ENCODE measurements at regions not wholly inside any gene's neighbourhood (a gene's known extent, or its start where the extent isn't known, plus 50 kb on each side); places are given as distances from the start of the nearest gene placed in this dataset.
A peak's percentile ranks its signal among the peaks of the same experiment; 100 is the strongest.
"Not testable (repeated sequence)": the region's sequence is repeated elsewhere in the genome, so short reads cannot be mapped to it uniquely, and the experiment has no call there.

DNA sequence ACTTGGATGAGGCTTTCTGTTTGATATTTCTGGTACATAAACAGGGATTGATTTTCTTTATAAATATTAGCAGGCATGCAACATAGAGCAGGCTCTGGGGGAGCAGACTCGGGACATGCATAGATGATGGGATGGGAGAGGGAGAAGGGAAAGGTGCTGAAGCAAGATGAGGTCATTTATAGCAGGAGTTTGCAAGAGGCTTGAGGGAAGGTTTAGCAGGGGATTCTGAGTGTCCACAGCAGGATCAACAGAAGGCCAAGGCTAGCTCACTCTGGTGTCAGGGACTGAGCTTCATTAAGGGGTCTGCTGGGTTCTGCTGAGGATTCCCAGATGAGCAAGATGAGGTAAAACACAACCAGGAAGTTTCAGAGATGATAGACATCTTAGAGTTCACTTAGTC is 309.1 kb upstream of the CELF4 start:
- DNase-seq: no peak

DNA sequence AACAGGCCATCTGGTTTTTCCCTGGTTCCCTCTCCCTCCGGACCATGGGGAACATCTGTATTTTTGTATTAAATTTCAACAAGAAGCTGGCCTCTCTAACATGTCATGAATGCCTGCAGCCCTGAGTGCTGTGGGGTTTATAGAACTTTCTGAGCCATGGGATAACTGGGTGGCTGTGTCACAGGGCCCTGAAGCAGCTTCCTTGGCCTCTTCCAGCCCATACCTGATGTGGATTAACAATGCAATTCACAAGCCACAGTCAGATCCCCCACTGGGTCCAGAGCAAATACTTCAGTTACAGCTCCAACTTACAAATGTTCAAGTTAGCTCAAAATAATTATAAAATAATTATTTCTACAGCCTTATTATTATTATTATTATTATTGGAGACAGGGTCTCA is 307.8 kb upstream of the CELF4 start:
- DNase-seq: no peak

- no peak for DNase-seq
Observed at GRCh38 chr18:37872562-37872961, 307.0 kb upstream of the CELF4 start.

GRCh38 chr18:37871561-37871960 is 306.0 kb upstream of the CELF4 start:
- DNase-seq: no peak

DNA sequence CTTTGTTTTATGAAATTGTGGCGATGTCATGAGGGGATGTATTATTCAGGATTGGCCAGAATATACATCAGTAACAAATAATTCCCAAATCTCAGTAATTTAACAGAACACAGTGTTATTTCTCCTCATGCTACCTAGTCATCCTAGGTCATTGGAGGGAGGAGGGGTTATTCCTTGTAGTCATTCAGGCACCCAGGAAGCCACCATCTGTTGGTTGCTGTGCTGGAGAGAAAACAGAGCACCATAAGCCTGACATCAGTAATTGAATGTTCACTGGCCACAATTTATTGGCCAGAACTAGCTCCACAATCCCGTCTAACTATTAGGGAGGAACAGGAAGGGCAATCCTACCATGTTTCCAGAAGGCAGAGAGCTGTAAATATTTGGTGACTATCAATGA is 303.5 kb upstream of the CELF4 start:
- no peak for DNase-seq

DNA sequence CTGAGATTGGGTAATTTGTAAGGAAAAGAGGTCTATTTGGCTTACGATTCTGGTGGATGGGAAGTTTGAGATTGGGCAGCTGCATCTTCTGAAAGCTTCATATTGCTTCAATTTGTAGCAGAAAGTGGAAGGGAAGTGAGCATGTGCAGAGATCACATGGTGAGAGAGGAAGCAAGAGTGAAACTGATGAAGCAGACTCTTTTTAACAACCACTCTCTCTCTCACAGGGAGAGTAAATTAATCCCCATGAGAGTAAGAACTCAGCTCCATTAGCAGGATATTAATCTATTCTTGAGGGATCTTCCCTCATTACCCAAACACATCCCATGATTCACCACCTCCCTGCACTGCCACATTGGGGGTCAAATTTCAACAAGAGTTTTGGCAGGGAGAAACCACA is 298.5 kb upstream of the CELF4 start:
- no peak for DNase-seq

DNA sequence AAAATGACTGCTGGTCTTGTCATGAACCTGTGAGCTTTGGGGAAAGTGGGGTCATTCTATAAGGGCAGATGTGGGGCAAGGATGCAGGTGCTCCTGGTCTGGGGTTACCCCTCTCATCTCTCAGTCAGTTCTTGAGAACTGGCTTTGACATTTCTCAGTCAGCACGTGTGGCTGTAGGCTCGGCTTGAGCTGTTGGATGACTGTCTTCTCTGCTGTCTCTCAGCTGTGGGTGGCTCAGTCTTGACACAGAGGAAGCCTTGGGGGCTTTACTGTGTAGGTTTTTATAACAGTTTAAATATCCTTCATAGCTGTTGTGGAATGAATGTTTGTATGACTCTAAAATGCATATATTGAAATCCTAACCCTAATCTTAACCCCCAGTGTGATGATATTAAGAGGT is 296.4 kb upstream of the CELF4 start:
- no peak for DNase-seq

- DNase-seq: no peak
Observed at GRCh38 chr18:37854396-37854795, 288.8 kb upstream of the CELF4 start.

GRCh38 chr18:37853706-37854105 is 288.1 kb upstream of the CELF4 start:
- peak; percentile 19 to 27 for DNase-seq

DNA sequence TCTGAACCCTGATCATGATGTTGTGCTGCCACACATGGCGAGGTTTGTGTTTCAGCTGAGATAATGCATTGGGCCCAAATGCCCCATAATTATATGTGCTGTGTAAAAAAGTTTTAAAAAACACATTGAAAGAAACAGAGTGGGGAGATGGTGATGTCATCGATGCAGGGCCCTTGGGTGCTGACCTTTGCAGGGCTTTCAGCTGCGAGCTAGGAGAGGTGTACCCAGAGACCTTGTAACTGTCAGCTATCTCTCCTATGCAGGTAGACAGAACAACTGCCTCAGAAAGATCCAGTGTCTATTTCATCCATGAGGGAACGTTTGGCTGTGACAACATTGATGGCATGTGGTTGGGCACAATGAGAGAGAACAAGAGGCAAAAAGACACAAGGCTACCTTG is 286.9 kb upstream of the CELF4 start:
- no peak for DNase-seq

DNA sequence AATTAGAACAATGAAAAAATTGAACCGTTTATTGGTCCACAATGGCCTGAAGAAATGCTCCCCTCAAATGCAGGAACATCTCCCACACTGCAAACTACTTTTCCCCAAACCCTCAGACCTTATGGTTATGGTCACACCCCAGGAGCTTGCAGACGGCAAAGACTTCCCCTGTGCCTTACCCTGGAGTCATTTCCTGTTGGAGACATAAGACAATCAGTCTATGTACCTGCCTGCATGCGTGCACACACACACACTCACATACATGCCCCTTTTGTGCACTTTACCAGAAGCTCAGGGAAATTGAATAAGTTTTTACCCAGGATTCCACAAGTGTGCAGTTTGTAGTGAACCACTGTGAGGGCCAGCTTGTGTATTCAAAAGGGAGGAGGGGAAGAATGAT is 281.9 kb upstream of the CELF4 start:
- DNase-seq: no peak

- no peak for DNase-seq
Observed at GRCh38 chr18:37846996-37847395, 281.4 kb upstream of the CELF4 start.

- DNase-seq: no peak
Observed at GRCh38 chr18:37845498-37845897, 279.9 kb upstream of the CELF4 start.

GRCh38 chr18:37844209-37844970 is 278.8 kb upstream of the CELF4 start:
- no peak for DNase-seq

- no peak for DNase-seq
Observed at GRCh38 chr18:37838083-37838482, 272.5 kb upstream of the CELF4 start.

DNA sequence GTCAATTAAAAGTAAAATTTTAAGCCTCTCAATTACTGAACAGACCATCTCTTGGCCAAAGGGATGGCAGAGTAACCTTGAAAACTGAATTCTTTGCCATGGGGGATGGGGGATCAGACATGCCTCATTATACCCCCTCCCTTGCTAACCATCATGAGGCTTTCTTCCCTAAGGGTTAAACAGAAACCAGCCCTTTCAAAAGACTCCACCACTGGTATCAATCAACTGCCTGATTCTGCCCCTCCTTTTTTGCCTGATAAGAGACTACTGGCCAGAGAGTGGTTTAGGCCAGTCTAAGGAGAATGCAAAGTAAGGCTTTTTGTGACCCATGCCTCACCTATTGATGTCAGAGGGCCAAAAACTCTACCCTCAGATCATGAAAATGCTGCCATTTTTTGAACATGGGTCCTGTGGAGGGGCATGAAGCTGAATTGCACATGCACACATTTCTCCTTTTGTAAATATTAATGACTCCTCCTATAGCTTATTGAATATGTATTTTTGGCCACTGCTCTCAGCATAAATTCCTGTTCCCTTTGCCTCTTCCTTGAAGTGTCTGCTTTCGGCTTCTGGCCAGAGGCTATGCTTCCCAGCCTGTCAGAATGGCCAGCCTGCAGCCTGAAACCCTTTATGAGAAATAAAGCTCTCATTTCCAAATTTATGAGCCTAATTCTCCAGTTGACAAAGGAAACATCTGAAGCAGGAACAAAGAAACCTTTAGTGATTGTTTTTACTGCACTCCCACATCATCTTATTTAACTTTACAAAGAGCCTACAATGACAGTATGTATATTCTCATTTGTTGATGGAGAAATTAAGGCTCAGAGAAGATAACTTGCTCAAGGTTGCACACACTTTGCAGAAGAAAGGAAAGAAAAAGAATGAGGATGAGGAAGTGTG is 270.7 kb upstream of the CELF4 start:
- no peak for DNase-seq

GRCh38 chr18:37832010-37832695 is 266.6 kb upstream of the CELF4 start:
- not testable (repeated sequence) for DNase-seq

GRCh38 chr18:37812961-37813360 is 247.4 kb upstream of the CELF4 start:
- DNase-seq: no peak

GRCh38 chr18:37805773-37806404 is 240.3 kb upstream of the CELF4 start:
- DNase-seq: no peak

DNA sequence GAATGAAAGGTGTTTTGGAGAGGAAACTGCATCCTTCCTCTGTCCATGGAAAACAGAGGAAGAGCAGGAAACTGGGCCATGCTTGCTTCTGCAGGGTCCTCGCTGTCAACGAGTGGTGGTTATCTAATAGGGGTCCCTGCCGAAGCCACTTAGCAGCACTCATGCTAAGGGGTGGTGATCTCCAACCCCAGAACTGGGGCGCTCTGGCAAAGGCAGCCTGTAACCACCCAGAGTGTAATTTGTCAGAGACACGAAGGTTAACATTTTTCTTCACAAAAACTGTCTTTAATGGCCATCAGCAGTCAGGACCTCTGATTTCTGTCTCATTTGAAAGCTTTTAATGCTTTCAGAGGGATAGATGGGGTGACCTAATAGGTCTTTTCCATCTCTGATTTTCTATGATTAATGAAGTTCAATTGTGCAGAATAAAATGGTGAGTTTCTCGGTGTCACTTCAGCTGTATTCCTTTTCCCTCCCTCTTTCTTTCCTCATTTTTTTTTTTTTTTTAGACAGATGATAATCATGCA is 231.3 kb upstream of the CELF4 start:
- no peak for DNase-seq

DNA sequence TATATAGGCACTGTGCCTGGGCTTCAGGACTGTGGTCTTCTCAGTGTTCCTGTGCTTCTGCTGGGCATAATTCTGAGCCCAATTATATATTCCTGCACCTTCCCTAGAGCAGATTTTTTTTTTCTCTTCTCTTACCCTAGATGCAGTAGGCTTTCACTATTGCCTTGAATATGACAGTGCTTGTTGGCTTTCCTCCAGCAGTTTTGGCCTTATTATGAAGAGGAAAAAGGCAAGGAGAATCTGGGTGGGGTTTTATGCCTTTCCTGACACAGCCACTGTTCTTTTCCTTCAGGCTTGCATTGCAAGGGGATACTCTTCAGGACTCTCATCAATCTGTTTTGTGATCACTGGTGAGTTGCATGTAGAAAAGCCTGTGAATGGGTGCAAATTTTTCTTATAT is 221.9 kb upstream of the CELF4 start:
- no peak for DNase-seq

DNA sequence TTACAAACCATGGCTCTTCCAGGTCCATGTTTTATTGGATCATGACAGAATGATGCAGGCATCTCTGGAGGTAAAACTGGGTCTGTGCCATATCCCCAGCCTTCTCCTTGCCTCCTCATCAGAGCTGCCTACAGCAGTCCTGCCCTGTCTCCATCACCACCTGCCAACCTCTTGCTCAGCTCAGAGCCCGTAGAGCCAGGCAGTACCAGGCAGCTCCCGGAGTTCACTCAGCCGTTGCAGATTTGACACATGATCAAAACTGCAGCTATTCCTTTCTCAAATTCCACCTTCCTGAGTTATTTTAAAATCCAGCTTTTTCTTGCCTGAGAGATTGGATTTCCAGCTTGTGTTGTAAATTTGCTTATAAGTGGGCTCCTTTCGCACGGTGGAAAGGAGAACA is 218.2 kb upstream of the CELF4 start:
- no peak for DNase-seq

DNA sequence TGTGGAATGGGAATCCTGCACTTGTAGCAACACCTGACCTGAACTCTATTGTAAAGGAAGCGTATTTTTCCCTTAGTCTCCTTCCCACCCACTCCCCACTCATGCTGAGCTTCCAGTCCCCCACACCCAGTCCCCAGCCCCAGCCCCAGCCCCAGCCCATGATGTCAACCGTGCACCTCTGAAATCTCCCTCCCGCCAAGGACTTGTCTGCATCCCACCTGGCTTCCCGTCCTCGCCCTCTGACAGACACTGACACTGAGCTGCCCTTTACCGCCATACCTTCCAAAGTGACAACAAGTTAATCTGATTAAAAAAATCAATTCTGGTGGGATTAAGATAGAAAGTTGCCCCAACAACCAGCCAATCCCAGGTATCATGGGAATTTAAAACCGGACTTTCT is 213.6 kb upstream of the CELF4 start:
- no peak for DNase-seq
